Breast epithelium (tissue), 4 donors: ENCODE measurements at regions not wholly inside any gene's neighbourhood (a gene's known extent, or its start where the extent isn't known, plus 50 kb on each side); places are given as distances from the start of the nearest gene placed in this dataset.

Experiments used
- DNase-seq, 2 donors: peaks; one replicate each; pipeline ENCODE4 v3.0.0-alpha.2; 2019; ENCODE audit warnings: low spot score in 2 of 2
- H3K27ac ChIP-seq, 2 donors: fragments of 200-600 bp; sonication (generic) in 1 of 2; one replicate each; pipeline ENCODE4 v1.5.1; 2016 to 2019; ENCODE audit warnings: mild to moderate bottlenecking in 1 of 2
- H3K27me3 ChIP-seq, 2 donors: fragments of 200-600 bp; sonication (generic) in 1 of 2; one replicate each; pipeline versions ENCODE4 v1.5.1 to v1.6.0; 2017 to 2019; ENCODE audit warnings: control low read depth in 1 of 2, mild to moderate bottlenecking in 1 of 2
- H3K36me3 ChIP-seq: fragments of 200-600 bp; one replicate; pipeline ENCODE4 v1.5.1; 2019
- H3K4me1 ChIP-seq, 2 donors: fragments of 200-600 bp; sonication (generic); one replicate each; pipeline ENCODE4 v1.5.1; 2016 to 2019; ENCODE audit warnings: control low read depth in 1 of 2
- H3K4me3 ChIP-seq, 3 donors: fragments of 200-600 bp; sonication (generic); 1 replicate in 2 of 3; 2 replicates in 1 of 3; pipeline ENCODE4 v1.5.1; 2016 to 2019; ENCODE audit warnings: mild to moderate bottlenecking in 3 of 3, moderate library complexity in 2 of 3
- H3K9me3 ChIP-seq, 2 donors: fragments of 200-600 bp; sonication (generic) in 1 of 2; one replicate each; pipeline ENCODE4 v1.5.1; 2016 to 2019; ENCODE audit warnings: control low read depth in 1 of 2
- POLR2A ChIP-seq: fragments of 450-650 bp; IDR thresholded peaks from one replicate; pipeline ENCODE4 v1.6.1; 2016; ENCODE audit warnings: antibody characterized with exemption, mild to moderate bottlenecking, moderate library complexity
- POLR2AphosphoS5 ChIP-seq, 3 donors: sonication (generic); formaldehyde crosslinking; IDR thresholded peaks; one replicate each; pipeline ENCODE4 v1.6.1; 2017; ENCODE audit warnings: antibody characterized with exemption in 3 of 3
- intact Hi-C: fragments of 100-400 bp; cut with DNase I; formaldehyde crosslinking; loops from one replicate; pipeline ENCODE4 v1.15.1; 2023; ENCODE audit warnings: low total_unique reads
- TF ChIP-seq, protein P1 (sequence below), 3 donors: fragments of 450-650 bp; IDR thresholded peaks; one replicate each; pipeline ENCODE4 v1.5.1; 2016 to 2017; ENCODE audit warnings: antibody characterized with exemption in 3 of 3, mild to moderate bottlenecking in 3 of 3, moderate library complexity in 3 of 3

DNA sequence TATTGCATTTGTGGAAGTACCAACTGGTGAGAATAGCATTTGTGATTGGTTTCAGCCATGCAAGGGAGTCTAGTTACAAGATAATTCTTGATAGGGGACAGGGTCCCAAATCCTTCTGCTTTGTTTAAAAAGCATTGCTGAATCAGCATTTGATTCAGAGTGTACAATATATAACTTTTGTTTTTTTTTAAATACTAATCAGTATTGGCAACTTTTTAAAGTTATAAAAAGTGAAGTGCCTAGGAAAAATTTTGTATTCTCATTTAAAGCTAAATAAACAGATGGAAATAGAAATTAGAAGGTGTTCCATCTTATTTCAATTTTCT, 75.4 kb upstream of the SLC25A26 start:
- Histone ChIP-seq H3K4me3 (no peak overlapping the region), H3K9me3 (no peaks in the 10 kb centered on the region), H3K36me3 (no peaks in the 10 kb centered on the region), H3K4me1 (no peaks in the 10 kb centered on the region), H3K27ac (no peak overlapping the region), H3K27me3 (no peaks in the 10 kb centered on the region)
- intact Hi-C loops = no loop called here
- no peak for TF ChIP-seq POLR2A
- TF ChIP-seq, protein P1, sequence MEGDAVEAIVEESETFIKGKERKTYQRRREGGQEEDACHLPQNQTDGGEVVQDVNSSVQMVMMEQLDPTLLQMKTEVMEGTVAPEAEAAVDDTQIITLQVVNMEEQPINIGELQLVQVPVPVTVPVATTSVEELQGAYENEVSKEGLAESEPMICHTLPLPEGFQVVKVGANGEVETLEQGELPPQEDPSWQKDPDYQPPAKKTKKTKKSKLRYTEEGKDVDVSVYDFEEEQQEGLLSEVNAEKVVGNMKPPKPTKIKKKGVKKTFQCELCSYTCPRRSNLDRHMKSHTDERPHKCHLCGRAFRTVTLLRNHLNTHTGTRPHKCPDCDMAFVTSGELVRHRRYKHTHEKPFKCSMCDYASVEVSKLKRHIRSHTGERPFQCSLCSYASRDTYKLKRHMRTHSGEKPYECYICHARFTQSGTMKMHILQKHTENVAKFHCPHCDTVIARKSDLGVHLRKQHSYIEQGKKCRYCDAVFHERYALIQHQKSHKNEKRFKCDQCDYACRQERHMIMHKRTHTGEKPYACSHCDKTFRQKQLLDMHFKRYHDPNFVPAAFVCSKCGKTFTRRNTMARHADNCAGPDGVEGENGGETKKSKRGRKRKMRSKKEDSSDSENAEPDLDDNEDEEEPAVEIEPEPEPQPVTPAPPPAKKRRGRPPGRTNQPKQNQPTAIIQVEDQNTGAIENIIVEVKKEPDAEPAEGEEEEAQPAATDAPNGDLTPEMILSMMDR (IDR thresholded peaks at IDR 0.05) = no peak
- no peak for TF ChIP-seq POLR2AphosphoS5 (IDR thresholded peaks at IDR 0.05)
- DNase-seq = no peak

DNA sequence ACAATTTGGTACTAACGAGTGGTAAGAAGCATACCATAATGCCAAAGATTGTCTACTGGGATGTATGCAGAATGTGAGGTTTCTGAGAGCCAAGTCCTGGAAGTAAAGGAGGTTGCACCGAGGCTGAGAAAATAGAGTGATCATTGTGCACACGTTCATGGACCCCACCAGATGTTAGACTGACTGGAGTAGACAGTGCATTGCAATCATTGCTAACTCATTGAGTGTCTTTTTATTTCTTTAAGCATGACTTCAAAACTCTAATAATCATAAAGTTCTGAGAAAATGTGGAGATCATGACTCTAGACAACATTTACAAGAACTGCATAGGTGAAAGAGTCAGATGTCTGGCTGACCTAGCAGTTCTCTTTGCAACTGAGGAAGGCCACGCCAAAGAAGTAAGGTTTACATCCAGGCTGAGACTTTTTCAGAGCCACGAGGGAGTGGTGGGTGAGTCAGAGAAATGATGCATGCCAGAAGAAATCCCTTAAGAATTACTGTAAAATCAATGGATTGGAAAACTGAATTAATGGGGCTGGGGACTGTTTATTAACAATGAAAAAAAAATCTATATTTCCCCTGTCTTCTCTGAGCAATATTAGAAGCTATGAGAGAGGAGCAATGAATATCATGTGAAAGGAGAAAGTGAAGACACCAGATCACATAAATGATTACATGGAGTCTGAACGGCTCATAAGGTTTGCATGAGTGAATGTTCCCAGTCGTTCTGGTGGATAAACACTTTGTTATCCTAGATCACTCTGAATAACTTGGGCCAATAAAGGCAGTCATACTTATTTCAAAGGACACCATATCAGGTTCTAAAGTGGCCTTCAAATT, 76.0 kb upstream of the SLC25A26 start:
- H3K27me3 ChIP-seq = no peaks in the 10 kb centered on the region
- H3K36me3 ChIP-seq = no peaks in the 10 kb centered on the region
- H3K4me3 ChIP-seq = no peak overlapping the region
- DNase-seq = no peak
- no peak overlapping the region for H3K27ac ChIP-seq
- no peak for TF ChIP-seq POLR2A
- TF ChIP-seq, protein P1 (IDR thresholded peaks at IDR 0.05) = no peak
- TF ChIP-seq POLR2AphosphoS5 (IDR thresholded peaks at IDR 0.05) = no peak
- intact Hi-C loops = no loop called here
- H3K9me3 ChIP-seq = no peaks in the 10 kb centered on the region
- no peaks in the 10 kb centered on the region for H3K4me1 ChIP-seq

DNA sequence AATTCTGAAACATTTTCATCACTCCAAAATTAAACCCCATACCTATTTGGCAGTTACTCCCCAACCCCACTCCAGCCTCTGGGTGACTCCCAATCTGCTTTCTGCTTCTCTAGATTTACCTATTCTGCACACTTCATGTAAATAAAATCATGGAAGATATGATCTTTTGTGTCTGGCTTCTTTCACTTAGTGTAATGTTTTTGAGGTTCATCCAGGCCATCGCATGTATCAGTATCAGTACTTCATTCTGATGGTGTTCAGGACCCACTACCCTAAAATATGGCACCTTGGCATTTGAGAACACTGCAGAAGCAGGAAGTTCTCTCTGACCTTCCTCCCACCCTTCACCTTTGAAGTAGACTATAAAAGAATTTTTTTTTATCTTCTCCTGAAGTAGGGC, 78.7 kb upstream of the SLC25A26 start:
- TF ChIP-seq, protein P1 (IDR thresholded peaks at IDR 0.05) = no peak
- TF ChIP-seq POLR2AphosphoS5 (IDR thresholded peaks at IDR 0.05) (no peak), POLR2A (no peak)
- no peaks in the 10 kb centered on the region for H3K36me3 ChIP-seq
- intact Hi-C loops = no loop called here
- H3K27ac ChIP-seq = no peak overlapping the region
- no peak for DNase-seq
- H3K4me3 ChIP-seq = no peak overlapping the region
- no peaks in the 10 kb centered on the region for H3K9me3 ChIP-seq
- H3K4me1 ChIP-seq = no peaks in the 10 kb centered on the region
- H3K27me3 ChIP-seq = no peaks in the 10 kb centered on the region

DNA sequence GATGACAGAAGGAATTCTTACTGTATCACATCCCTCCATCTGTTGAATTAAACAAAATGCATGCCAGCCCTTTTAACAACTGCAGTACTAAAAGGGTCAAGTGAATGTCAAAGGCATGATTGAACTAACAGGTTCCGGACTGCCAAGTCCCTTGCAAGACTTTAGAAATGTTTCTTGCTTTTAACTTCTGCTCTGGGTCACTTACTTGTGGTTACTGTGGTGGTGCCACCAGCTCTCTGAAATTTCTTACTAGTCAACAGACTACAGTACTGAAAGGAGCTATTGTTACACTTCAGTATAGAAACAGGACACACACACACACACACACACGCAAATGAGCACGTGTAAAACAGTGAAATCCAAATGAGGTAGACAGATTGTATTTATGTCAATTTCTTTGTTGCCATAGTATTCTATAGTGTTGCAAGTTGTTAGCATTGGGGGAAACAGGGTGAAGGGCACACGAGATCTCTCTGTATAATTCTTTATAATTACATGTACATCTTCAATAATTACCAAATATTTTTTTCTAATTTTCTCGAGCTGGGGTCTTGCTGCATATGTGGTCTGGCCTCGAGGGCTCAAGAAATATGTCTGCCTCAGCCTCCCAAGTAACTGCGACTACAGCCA, 79.9 kb upstream of the SLC25A26 start:
- no peak overlapping the region for H3K4me3 ChIP-seq
- no peaks in the 10 kb centered on the region for H3K27me3 ChIP-seq
- DNase-seq = no peak
- no peaks in the 10 kb centered on the region for H3K9me3 ChIP-seq
- TF ChIP-seq POLR2AphosphoS5 (IDR thresholded peaks at IDR 0.05) (no peak), POLR2A (no peak)
- TF ChIP-seq, protein P1 (IDR thresholded peaks at IDR 0.05) = no peak
- H3K36me3 ChIP-seq = no peaks in the 10 kb centered on the region
- H3K4me1 ChIP-seq = no peaks in the 10 kb centered on the region
- peak overlapping the region in 1 of 2 donors; percentile 10 for H3K27ac ChIP-seq
- intact Hi-C loops = no loop called here

DNA sequence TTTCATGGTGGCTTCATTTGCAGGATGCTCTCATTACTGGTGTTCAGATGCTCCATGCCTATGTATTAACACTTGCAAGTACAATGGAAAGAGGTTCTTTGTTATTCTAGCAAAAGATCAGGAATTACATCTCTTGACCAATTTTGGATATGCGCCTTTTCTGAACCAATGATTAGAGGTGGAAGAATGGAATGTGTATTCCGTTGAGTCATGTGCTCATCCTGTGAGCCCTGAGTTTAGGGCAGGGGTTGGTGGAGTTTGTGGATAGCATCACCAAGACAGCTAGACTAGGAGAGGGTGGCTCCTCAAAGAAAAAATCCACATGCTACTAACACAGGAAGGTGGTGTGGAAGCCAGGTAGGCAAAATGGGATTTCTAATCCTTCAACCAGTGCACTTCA, 80.7 kb upstream of the SLC25A26 start:
- Histone ChIP-seq H3K4me1 (no peaks in the 10 kb centered on the region), H3K27ac (no peak overlapping the region), H3K9me3 (no peaks in the 10 kb centered on the region), H3K27me3 (no peaks in the 10 kb centered on the region), H3K4me3 (no peak overlapping the region), H3K36me3 (no peaks in the 10 kb centered on the region)
- TF ChIP-seq POLR2AphosphoS5 (IDR thresholded peaks at IDR 0.05) (no peak), POLR2A (no peak)
- DNase-seq = no peak
- intact Hi-C loops = no loop called here
